GM18517 (cell line): ENCODE measurements at regions not wholly inside any gene's neighbourhood (a gene's known extent, or its start where the extent isn't known, plus 50 kb on each side); places are given as distances from the start of the nearest gene placed in this dataset.
"Not testable (repeated sequence)": the region's sequence is repeated elsewhere in the genome, so short reads cannot be mapped to it uniquely, and the experiment has no call there.

Experiments
- ATAC-seq: cut with Tn5 transposase; IDR thresholded peaks from one replicate; pipeline ENCODE4 v1.9.1; 2021; ENCODE audit warnings: mild to moderate bottlenecking, moderate library complexity; ENCODE audit not compliant: unreplicated experiment

DNA sequence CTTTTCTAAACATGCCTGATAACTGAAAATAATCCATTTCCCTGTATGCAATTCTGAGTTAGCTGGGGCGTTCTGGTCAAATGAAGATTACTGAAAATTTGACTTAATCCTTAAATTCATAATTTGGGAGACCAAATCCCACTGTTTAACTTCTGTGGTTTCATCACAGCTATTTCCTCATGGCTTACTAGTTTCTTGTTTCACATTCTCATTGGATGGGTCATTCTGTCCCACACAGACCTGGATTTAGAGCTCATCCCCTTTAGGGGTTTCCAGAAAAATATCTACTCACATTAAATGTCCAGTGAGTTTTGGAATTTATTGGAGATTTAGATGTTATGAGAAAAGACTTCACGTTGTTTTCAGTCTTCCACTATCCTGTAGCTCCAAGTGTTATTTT is 709.3 kb upstream of the KLHL1 start:
- ATAC-seq, result no peak

GRCh38 chr13:70816853-70817252 is 708.6 kb upstream of the KLHL1 start:
- ATAC-seq, result no peak

- no peak for ATAC-seq
Observed at GRCh38 chr13:70814684-70815083, 706.4 kb upstream of the KLHL1 start.

GRCh38 chr13:70812481-70812880 is 704.2 kb upstream of the KLHL1 start:
- ATAC-seq, result no peak

DNA sequence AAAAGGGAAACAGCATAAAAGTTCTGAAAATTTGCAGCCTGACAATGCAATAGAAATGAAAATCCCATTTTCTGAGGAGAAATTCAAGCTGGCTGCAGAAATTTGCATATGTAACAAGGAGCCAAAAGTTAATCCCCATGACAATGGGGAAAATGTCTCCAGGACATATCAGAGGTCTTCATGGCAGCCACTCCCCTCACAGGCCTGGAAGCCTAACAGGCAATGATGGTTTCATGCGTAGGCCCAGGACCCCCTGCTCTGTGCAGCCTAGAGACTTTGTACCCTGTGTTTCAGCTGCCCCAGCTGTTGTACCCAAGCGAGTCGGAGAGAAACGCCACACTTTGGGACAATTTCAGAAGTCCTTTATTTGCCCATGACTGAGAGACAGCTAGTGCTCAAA is 701.3 kb upstream of the KLHL1 start:
- no peak for ATAC-seq

DNA sequence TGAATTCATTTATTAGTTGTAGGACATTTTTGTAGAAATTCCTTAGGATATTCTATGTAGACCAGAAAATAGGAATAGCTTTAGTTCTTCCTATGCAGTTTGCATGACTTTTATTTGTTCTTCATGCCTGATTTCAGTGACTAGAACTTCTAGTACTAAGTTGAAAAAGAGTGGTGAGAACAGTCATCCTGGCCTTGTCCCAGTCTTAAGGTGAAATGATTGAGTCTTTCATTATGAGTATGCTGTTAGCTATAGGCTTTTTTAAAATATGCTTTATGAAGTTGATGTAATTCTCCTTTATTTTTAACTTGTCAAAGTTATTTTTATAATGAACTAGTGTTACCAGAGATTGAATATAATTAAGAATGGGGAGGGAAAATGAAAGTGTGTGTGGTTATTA is 690.1 kb upstream of the KLHL1 start:
- ATAC-seq, result no peak

GRCh38 chr13:70795484-70795883 is 687.2 kb upstream of the KLHL1 start:
- ATAC-seq, result no peak

DNA sequence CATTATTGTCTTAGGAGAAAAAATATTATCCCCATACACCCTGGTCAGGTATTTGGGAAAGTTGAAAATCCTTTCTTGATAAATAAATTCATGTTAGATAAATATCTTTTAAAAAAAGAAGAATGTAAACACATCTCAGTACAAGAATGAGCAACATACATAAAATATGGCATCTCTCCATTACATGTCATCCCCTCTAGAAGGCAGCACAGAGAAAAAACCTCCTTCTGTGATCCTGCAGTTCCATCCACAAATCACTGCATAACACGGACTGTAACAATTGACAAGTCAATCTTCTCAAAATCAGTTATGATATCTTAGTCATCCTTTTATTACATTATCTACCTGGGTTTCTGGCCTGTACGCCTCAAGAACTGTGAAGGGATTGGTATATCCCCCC is 683.9 kb upstream of the KLHL1 start:
- ATAC-seq, result no peak

- ATAC-seq, result no peak
Observed at GRCh38 chr13:70789751-70790150, 681.5 kb upstream of the KLHL1 start.

GRCh38 chr13:70788074-70788473 is 679.8 kb upstream of the KLHL1 start:
- no peak for ATAC-seq

- no peak for ATAC-seq
Observed at GRCh38 chr13:70784207-70784989, 676.1 kb upstream of the KLHL1 start.

- no peak for ATAC-seq
Observed at GRCh38 chr13:70769817-70770216, 661.6 kb upstream of the KLHL1 start.

DNA sequence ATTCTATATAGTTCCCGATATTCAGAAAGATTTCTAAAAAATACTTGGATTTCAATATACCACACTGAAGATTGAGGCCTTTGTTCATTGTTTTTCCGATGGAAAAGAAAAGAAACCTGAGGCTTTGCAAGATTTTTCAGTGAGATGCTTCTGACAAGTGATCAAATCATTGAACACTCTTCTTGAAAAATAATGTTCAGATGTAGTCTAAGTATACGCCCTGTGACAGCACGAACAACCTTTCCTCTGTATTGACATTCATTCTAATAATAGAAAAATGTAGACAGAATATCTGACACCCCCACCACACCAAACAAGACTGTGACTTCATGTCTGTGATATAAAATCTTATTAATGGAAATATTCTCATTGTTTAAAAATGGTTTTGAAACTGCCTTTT is 650.7 kb upstream of the KLHL1 start:
- no peak for ATAC-seq

DNA sequence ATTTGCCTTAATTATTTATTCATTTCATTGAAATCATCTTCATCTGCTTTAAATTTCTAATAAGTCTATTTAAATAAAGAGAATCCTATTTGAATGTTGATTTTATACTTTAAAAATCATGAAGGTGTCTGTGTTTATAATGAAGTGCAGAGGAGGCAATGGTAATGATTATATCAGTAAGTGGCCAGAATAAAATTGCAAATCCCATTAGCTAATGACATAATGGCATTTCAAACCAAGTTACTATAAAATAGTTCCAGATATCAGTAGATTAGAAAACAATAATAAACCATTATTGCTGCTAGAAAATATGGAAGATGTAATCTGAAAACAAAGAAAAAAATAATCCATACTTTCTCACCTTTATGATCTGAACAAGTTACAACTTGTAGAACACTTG is 647.8 kb upstream of the KLHL1 start:
- ATAC-seq, result no peak

DNA sequence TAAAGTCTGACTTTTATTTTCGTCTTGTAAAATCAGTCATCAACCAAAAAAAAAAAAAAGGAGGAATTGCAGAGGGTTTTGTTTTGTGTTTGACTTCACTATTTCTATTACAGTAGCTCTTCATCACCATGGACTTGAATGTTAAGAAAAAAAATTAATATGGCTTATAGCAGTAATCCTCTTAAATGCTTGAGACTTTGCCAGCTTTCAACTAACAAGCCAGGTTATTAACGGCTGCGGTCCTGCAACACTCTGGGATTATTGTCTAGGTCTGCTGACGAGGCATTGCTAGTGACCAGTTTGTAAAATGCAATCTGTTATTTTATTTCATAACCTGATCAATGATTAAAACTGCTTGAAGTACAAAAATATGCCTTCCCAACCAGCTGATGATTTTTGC is 647.2 kb upstream of the KLHL1 start:
- no peak for ATAC-seq

GRCh38 chr13:70747262-70747661 is 639.0 kb upstream of the KLHL1 start:
- ATAC-seq, result no peak

- ATAC-seq, result not testable (repeated sequence)
Observed at GRCh38 chr13:70746469-70746868, 638.2 kb upstream of the KLHL1 start.

- ATAC-seq, result no peak
Observed at GRCh38 chr13:70736622-70737317, 628.5 kb upstream of the KLHL1 start.

- ATAC-seq, result no peak
Observed at GRCh38 chr13:70732611-70733010, 624.4 kb upstream of the KLHL1 start.

DNA sequence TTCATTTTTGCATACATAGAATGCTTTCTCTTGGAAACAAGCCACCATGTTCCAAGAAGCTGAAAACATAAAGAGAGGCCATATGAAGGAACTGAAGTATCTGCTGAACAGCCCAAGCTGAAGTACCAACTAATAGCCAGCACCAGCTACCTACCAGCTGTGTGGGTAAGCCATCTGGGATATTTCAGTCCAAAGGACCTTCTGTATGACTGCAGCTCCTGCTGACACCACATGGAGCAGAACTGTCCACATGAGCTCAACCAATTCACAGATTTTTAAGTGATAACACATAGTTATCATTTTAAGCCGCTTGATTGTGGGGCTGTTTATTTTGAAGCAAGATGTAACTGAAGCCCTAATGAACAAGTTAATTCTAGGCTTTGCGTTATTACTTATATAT is 621.1 kb upstream of the KLHL1 start:
- no peak for ATAC-seq

- ATAC-seq, result no peak
Observed at GRCh38 chr13:70723732-70724131, 615.5 kb upstream of the KLHL1 start.

GRCh38 chr13:70720386-70720785 is 612.1 kb upstream of the KLHL1 start:
- no peak for ATAC-seq

DNA sequence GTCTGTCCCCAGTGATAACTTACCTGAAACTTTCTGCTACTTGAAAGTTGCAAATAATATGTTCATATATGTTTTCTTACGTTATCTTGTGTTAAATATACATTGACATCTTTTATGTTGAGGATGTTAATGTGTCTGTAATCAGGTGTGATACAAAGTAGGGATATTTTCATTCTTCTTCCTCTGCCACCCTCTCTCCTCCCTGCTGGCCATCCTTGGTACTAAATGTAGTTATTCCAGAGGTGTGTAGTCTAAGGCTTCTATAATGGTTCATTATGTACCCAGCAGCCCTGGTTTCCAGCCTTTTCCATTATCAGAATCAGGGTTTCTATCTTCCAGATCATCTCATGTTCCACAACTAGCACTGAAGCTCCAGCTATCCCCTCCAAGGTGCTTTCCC is 606.7 kb upstream of the KLHL1 start:
- ATAC-seq, result no peak
